C1 segment of cervical spinal cord (tissue), 14 donors: ENCODE measurements at regions not wholly inside any gene's neighbourhood (a gene's known extent, or its start where the extent isn't known, plus 50 kb on each side); places are given as distances from the start of the nearest gene placed in this dataset.
"Not testable (repeated sequence)": the region's sequence is repeated elsewhere in the genome, so short reads cannot be mapped to it uniquely, and the experiment has no call there.

Experiments
- DNase-seq, 14 donors: peaks; one replicate each; lab custom pipeline; 2025; lab: John Stamatoyannopoulos, UW

DNA sequence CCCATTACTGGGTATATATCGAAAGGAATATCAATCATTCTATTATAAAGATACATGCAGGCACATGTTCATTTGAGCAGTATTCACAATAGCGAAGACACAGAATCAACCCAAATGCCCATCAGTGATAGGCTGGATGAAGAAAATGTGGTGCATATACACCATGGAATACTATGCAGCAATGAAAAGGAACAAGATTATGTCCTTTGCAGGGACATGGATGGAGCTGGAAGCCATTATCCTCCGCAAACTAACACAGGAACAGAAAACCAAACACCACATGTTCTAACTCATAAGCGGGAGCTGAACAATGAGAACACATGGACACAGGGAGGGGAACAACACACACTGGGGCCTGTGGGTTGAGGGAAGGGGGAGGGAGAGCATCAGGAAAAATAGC, 434.3 kb downstream of the BUD13 start:
- not testable (repeated sequence) for DNase-seq

DNA sequence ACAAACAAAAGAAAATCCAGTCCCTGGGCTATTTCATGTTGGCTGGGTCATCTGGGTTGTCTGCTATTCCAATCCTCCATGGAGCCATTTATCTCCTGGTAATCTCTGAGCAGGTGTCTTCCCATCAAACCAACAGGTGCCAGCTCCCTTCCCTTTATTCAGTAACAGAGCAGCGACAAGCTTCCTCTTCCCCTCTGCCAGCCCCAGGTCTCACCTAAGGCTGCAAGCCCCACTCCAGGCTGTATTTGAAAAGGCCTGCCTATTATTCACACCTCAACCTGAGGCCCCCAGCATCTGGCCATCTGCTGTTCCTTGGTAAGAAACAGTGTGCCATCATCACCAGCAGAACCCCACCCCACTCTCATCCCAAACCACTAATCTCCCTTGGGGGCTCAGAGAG, 436.2 kb downstream of the BUD13 start:
- no peak for DNase-seq

DNA sequence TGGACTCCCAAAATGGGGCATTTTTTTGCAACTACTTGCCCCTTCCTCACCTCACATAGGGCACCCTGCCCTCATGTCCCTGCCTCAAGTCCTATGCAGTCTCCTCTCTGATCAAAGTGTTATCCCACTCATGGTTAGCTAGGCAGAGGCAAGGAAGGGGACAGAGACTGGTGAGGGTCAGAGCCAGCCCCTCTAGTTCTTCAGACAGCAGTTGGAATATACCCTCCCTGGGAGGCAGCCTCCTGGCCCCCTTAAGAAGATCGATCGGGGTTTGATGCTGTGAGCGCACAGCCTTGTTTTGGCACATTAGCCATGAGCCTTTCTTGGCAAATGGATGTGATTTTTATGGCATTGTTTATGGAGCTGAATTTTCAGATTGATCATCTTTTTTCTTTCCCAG, 436.9 kb downstream of the BUD13 start:
- no peak for DNase-seq

DNA sequence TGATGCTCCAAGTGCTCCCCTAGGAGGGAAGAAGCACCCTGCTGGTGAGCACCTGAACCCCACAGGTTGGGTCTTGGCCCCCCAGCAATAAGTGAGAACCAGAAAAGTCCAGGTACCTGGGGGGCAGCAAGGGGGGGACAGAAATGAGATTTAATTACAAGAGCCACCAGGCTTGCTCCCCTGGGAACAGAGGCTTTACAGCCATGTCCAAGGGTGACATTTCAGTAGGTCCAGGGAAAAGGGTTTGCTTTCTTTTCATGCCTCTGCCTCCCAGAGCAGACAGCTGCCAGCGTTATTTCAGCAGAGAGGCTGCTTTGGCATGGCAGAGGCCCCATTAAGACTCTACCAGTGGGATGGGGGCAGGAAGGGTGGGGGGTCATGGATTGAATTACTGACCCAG, 437.7 kb downstream of the BUD13 start:
- DNase-seq, result no peak

DNA sequence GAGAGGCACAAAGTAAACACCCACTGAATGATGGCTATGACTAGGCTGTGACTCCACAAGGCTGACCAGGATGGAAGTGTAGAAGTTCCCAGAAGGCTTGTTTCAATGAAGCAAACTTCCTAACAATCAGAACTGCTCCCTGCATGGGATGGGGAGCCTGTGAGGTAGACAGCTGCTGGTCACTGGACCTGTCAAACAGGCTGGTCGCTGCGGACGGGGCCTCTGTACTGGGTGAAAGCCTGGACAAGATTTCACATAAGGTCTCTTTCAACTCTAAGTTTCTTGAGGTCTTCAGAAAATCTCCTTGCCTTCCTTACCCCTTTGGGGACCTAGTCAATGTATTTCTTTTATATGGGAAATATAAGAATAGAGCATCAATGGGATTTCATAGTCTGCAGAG, 438.2 kb downstream of the BUD13 start:
- no peak for DNase-seq

DNA sequence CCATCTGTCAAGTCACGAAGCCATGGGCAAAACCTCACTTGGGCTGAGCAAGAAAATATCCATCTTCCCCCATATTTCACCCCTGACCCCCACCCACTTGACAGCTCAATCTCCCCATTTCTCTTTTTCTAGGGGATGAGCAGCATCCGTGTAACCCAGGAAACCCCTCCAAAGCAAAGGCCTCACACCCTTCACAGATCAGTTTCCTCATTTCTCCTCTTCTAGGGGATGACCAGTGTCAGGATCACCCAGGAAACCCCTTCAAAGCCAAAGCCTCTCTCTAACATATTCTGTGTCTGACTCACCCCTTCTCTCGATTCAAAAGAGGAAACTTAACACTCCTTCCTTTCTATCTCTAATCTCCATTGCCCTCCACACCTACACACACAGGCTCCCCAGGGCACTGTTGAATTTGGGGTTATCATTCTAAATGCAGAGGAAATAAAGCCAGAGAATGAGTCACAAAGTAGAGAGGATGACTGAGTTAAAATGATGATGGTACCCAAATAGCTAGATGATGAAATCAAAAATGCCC, 439.7 kb downstream of the BUD13 start:
- DNase-seq, result no peak

DNA sequence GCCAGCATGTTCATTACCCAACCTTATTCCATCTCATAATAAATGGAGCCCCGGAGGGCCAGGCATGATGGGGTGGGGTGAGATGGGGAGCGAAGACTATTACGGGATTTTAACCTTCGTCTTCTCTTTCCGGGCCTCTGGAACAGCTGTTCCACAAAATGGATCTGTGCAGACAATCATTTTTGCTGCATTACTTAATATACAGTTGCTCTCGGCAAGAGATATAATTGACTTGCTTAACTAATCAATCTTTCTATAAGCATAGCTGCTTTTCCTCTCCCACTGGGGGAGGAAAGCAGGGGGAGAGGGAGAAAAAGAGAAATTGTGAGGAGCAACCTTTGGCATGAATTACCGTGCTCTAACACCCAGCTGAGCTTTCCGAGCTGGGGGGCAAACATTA, 440.4 kb downstream of the BUD13 start:
- DNase-seq, result no peak

DNA sequence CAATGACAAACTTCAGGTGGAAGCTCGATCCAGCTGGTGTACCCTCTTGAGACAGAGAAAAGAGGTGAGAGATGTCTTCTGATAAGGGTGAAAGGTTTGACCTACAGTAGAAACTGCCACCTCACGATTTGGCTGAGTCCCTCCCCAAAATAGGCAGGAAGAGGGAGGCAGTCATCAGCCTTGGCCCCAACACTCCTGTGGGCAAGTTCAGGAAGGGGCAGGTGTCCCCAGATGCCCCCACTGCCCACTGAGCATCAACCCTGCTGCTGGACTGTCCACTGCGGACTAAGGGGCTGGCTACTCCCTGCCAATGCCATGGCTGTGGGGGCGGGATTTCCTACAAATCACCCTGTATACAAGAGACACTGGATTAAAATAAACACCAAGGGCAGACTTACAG, 441.4 kb downstream of the BUD13 start:
- DNase-seq, result no peak

DNA sequence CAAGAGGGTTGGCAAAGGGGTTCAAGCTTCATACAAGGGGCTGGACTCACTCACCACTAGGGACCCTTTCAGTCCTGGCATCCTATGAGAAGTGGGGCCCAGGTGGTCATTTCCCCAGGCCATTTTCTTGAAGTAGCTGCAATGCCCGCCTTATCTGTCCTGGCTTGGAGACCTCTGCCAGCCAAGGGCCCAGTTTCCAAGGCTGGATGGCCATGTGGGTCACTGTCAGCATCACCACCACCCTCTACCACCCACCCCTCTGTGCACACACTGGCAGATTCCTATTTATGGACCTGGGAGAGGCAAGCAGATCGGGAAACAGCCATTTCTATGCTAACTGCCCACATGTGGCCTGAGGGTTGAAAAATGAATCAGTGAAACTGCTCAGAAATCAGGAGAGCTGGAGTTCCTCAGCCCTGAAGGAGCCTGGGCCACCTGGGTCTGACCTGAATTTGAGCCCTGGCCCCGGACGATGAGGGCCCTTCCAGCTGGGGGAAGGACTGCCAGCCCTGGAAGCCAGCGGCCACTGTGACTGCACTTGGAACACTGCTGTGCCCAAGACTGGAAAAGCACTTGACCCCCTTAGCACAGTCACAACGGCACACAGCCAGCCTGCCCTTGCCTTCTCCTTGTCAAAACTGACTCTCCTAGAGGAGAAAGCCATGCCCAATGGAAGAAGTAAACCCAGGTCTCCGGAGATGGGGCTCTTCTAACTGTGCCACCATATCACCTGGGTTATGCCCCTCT, 442.2 kb downstream of the BUD13 start:
- no peak for DNase-seq

DNA sequence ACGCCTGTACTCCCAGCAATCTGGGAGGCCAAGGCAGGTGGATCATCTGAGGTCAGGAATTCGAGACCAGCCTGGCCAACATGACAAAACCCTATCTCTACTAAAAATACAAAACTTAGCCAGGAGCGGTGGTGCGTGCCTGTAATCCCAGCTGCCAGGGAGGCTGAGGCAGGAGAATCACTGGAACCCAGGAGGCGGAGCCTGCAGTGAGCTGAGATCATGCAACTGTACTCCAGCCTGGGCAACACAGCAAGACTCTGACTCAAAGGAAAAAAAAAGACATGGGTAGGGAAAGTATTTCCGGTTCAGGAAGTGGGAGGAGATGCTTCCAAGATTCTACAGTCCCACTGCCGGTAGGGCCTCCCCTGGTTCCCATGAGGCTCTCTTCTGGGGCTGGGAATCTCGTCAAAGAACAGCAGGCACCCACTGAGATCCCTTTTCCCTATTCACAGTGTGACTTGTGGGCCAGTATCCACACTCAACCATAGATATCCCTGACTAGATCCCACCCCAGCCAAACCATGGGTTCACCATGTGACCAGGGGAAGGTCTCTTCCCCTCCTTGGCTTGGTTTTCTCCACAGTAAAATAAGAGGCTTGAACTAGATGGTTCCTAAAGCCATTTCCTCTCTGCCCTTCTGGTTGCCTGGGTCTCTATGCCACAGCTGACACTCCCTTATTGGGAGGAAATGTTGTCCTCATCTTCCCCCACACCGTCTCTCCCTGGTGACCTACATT, 443.3 kb downstream of the BUD13 start:
- no peak for DNase-seq

DNA sequence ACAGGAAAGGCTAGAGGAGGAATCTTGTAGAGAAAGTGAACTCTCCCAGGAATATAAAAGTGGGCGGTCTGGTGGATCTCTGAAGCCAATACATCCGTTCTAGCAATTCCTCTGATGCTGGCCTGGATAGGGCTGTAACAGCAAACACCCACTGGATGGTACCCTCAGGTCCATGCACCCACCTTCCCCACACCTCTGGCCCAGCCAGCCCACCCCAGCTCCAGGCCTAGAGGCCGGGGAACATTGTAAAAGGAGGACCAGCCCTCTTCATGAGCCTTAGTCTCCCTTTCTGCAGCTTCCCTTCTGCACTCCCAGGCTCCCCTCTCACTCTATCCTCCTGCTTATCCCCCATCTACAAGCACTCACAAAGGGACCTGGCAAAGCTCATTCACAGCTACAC, 443.9 kb downstream of the BUD13 start:
- DNase-seq, result no peak

DNA sequence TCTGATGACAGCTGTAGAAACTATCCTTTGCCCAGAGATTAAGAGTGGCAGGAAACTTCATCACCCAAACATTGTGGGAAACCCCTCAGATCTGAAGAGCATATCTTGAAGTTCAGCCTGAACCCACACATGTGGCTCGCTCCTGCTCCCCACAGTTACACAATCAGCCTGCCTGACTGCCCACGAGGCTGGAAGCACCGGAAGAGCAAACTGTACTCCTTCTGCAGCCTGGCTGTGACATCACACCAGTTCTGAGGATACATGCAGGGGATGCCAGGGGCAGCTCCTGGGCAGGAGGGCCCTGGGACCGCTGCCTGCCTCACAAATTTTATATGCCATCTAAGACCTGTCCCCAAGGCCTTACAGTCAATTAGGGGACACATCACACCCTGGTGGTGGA, 444.4 kb downstream of the BUD13 start:
- DNase-seq, result no peak

DNA sequence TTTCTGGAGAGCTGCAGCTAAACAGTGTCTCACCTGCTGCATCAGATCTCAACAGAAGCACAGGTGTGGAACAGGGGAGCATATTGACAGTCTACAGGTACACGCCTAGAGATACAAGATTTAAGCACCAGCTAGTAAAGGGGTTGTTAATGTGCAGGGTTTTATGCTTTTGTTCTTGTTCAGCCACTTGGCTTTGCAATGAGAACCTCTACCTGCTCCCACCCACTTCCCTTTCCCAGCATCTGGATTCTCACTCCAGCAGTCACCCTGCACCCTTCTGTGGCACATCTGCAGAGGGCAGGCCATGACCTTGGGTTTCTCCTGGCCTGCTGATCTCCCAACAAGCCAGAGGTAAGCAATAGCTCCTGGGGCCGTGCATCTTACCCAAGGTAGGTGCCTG, 446.6 kb downstream of the BUD13 start:
- no peak for DNase-seq

DNA sequence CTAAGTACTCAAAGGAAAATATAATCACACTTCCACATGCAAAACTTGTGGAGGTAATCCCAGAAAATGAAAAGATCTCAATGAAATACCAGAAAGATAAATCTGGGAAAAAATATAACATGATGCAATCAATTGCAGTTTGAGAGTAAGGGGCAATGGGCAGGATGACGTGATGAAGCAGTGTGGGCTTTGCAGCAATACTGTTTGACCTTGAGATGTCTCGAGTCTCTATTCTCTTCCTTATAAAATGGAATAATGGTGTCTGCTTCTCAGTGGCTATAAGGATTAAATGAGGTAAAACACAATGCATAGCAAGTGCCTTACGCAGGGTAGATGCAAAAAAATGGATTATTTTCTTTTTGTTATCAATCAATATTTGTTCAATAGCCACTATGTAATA, 447.5 kb downstream of the BUD13 start:
- no peak for DNase-seq

DNA sequence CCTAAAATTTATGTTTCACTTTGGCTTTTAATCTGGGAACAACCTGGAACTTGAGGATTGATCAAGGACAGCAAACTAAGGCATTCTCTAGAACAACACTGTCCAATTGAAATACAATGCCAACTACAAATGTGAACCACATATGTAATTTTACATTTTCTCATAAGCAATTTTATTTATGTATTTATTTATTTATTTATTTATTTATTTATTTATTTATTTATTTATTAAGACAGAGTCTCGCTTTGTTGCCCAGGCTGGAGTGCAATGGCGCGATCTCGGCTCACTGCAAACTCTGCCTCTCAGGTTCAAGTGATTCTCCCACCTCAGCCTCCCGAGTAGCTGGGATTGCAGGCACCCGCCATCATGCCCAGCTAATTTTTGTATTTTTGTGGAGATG, 448.7 kb downstream of the BUD13 start:
- not testable (repeated sequence) for DNase-seq

DNA sequence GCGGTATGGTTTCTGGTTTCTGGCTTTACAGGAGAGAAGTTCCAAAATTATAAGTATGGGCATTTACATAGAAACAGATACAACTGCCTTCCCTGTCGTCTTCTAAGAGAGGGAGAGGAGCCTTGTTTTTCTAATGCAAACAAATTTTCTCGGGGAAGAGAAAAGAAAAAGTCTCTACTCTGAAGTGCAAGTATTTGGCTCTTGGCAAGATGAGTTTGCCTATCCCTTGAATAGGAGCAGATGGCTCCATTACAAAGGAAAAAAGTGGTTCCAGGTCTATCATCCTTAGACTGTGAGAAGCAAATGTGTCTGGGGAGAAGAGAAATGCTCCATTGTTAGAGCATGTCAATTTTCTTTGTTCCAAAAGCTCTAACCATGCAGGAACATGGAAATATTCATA, 455.6 kb downstream of the BUD13 start:
- DNase-seq, result no peak

DNA sequence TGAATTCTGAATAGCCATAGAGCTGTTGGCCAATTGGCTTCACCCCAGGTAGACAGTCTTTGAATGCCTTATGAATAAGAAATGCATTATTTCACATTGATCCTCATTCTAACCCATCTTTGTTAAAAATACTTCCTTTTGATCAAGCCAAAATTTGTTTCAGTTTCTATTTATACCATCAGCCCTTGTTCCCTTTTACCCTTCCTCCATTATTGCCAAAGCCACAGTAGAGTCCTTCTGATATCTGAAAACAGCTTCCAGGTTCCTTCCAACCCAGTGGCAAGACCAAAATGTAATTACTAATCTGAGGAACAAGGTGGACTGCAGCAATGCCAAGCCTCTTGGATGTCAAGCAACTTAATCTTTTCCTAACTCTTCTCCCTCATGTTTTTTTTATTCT, 458.8 kb downstream of the BUD13 start:
- no peak for DNase-seq

DNA sequence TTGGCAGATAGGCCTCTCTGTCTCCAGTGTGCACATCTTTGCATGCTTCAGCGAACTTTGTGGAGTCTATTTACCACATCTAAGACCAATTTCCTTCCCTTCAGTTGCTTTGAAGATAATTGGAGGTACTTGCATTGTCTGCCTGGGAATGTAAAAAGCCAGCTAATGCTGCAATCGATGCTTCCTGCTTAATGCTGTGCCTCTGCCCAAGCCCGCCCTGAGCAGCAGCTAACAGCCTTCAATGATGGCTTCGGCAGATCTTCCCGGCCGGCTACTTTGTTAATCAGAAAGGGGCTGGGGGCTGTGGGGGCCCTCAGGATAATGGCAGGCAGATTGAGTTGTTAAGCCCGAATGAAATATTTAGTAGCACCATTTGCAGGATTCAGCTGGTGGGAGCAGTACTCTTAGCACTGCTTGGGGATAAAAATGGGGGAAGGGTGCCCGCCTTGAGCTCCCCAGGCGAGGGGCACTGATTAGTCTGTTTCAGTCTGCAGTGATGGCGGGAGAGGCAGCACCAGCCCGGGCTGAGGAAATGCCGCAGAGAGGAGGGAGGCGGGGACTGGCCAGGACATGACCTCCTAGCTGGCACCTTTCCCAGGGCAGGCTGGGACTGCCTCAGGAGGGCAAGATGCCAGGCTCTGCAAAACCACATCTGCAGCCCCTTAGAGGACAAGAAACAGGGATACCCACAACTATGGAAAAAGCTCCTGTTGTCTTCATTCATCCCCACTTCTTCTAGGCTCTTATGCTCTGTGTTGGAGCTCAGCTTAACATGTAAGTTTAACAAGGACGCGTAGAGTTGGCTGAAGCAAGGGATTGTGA, 460.0 kb downstream of the BUD13 start:
- peak in 13 of 14 donors; percentile 12 to 89 (median 69) for DNase-seq

DNA sequence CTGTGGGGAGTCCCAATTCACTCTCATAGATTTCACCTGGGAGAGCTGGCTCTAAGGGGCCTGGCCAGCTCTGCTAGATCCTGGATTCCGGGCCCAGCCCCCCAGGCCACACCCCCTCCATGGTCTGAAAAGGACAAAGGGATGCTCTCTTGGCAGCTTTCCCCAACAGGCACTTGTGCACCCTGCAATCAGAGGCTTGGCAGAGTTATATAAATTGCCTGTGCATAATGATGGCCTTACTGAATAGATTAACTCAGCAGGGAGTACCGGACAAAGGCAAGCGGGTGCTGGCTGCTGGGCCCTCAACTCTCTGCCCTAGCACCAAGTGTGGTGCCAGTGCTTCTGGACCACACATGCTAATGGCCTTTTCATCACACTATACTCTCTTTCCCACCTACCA, 461.6 kb downstream of the BUD13 start:
- peak in 1 of 14 donors; percentile 1 for DNase-seq

DNA sequence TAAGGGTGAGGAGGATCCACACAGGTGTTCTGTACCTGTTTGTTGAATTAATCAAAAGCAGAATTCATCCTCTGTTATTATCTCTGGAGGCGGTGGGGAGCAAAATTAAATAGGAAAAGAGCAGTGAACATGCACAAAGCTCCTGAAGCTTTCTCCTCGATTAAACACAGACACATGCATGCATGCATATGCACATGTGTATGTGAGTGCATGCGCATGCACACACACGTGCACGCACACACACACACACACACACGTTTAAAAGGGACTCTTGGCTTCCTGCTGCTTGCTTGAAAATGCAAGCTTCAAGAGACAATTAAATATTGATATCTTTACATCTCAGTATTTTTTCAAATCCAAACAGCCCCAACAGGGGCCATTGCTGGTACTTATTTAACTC, 462.1 kb downstream of the BUD13 start:
- DNase-seq, result no peak

DNA sequence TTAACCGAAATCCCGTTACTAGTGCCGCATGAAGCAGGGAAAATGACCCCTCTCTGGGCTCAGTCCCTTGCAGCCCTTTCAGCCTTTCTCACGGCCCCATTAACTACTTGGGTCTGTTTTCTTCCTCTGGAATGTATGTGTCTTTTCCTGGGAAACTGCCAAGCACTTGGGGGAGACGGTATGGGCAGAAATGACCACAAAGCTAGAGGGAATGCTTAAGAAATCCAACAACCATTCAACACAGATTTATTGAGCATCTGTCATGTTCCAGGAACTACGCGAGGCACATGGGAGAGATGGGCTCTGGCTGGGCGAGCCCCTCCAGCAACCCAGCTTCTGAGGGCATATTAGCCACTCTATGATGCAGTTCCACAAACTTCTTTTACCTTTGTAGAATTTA, 462.6 kb downstream of the BUD13 start:
- no peak for DNase-seq

DNA sequence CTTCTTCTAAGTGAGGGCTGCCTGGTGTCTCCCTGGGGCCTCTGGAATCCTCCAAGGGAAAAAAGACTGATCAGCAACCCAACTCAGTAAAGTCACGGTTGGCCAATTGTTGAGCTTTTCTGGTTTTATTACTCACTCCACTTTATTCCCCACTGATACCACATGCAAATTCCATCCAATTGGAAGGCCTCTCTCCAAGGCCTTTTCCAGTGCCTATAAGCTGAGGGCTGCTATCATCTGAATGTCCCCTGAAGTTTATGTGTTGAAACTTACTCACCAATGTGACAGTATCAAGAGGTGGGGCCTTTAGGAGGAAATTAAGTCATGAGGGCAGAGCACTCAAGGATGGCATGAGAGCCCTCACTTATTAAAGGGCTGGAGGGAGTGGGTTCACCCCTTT, 463.3 kb downstream of the BUD13 start:
- DNase-seq, result no peak
